K562 (cell line): ENCODE measurements at regions not wholly inside any gene's neighbourhood (a gene's known extent, or its start where the extent isn't known, plus 50 kb on each side); places are given as distances from the start of the nearest gene placed in this dataset.

Experiments used
- ATAC-seq: fragments of 200-7000 bp; cut with Tn5 transposase; 3 replicates; pipeline ENCODE4 v1.9.1; 2020; ENCODE audit warnings: moderate library complexity
- BruUV-seq: library from RNA; stranded (reverse); fragments of 400-500 nt; replicated peaks from 2 replicates; lab custom pipeline; 2021; lab: Mats Ljungman, UMichigan
- CTCF ChIA-PET: fragments of 300-600 bp; formaldehyde crosslinking; extraction: SDS; loops from one replicate; lab custom pipeline; 2021; ENCODE audit warnings: low intra/inter-chr PET ratio; lab: Yijun Ruan, JAX
- POLR2A ChIA-PET: fragments of 300-600, 350-650 bp; sonication (Branson Sonifier 250); formaldehyde crosslinking; extraction: SDS; loops from one replicate; lab custom pipeline; 2021; ENCODE audit warnings: antibody characterized with exemption, inconsistent platforms; lab: Yijun Ruan, JAX
- DNase-seq, 4 experiments: peaks; one replicate each; pipeline versions ENCODE4 v3.0.0 to v3.0.0-alpha.2; 2011 to 2018; ENCODE audit warnings: low spot score in 3 of 4, mixed read lengths in 3 of 4; ENCODE audit errors: extremely low read depth in 1 of 4
- FAIRE-seq: peaks from 2 replicates; lab custom pipeline; 2011; peaks lifted over from hg19 to GRCh38; lab: Jason Lieb, UNC
- H2AFZ ChIP-seq: 2 replicates; pipeline ENCODE4 v1.6.0; 2011; ENCODE audit warnings: low read depth, low read length, control low read depth, inconsistent platforms
- H3K27ac ChIP-seq: fragments of 200-600 bp; 3 replicates; pipeline ENCODE4 v1.8.0; 2011; ENCODE audit warnings: low read depth, mild to moderate bottlenecking, control low read depth, inconsistent platforms, low read length, moderate library complexity, mixed read lengths; ENCODE audit errors: extremely low read depth
- H3K27me3 ChIP-seq, 2 experiments: fragments of 300-600 bp in 1 of 2; 2 replicates in 1 of 2; 3 replicates in 1 of 2; pipeline versions ENCODE4 v1.6.0 to v1.8.0; 2011; ENCODE audit warnings: inconsistent platforms in 2 of 2, low read length in 2 of 2, mild to moderate bottlenecking in 1 of 2, mixed read lengths in 1 of 2, moderate library complexity in 1 of 2; ENCODE audit not compliant: control insufficient read depth in 2 of 2, insufficient read depth in 2 of 2
- H3K36me3 ChIP-seq: fragments of 300-600 bp; 3 replicates; pipeline ENCODE4 v1.8.0; 2011; ENCODE audit warnings: mild to moderate bottlenecking, low read length, inconsistent platforms; ENCODE audit not compliant: control insufficient read depth, insufficient read depth
- H3K4me1 ChIP-seq, 2 experiments: fragments of 200-600 bp in 1 of 2; replicated peaks in 1 of 2; 2 replicates in 1 of 2; 3 replicates in 1 of 2; pipeline versions ENCODE4 v1.5.1 to v1.8.0; 2011; ENCODE audit warnings: inconsistent platforms in 2 of 2, low read length in 2 of 2, mild to moderate bottlenecking in 1 of 2, mixed read lengths in 1 of 2, moderate library complexity in 1 of 2; ENCODE audit not compliant: control insufficient read depth in 2 of 2, insufficient read depth in 2 of 2
- H3K4me2 ChIP-seq: 2 replicates; pipeline ENCODE4 v1.6.1; 2011; ENCODE audit warnings: low read length, control low read depth, inconsistent platforms, mixed read lengths; ENCODE audit not compliant: insufficient read depth
- H3K4me3 ChIP-seq: fragments of 200-600 bp; sonication (generic), shearing (Covaris generic); 2 replicates; pipeline ENCODE4 v1.5.1; 2016; ENCODE audit warnings: control low read depth, inconsistent platforms
- H3K79me2 ChIP-seq: fragments of 200-600 bp; 3 replicates; pipeline ENCODE4 v1.8.0; 2011; ENCODE audit warnings: low read length, inconsistent platforms; ENCODE audit not compliant: control insufficient read depth, insufficient read depth
- H3K9ac ChIP-seq, 2 experiments: 2 replicates each; pipeline versions ENCODE4 v1.6.0 to v1.6.1; 2011; ENCODE audit warnings: low read depth in 2 of 2, low read length in 2 of 2, control low read depth in 1 of 2, inconsistent platforms in 1 of 2, mild to moderate bottlenecking in 1 of 2, mixed read lengths in 1 of 2; ENCODE audit not compliant: insufficient read depth in 1 of 2
- H3K9me1 ChIP-seq: one replicate; pipeline ENCODE4 v1.6.0; 2011; ENCODE audit warnings: inconsistent platforms, mild to moderate bottlenecking, low read length, moderate library complexity; ENCODE audit not compliant: control insufficient read depth, insufficient read depth
- H3K9me3 ChIP-seq: replicated peaks from 2 replicates; pipeline ENCODE4 v1.5.1; 2011; ENCODE audit warnings: low read depth, low read length, inconsistent platforms; ENCODE audit not compliant: control insufficient read depth, insufficient read depth
- H4K20me1 ChIP-seq: replicated peaks from 2 replicates; pipeline ENCODE4 v1.6.1; 2011; ENCODE audit warnings: low read length, inconsistent platforms, mixed read lengths; ENCODE audit not compliant: control insufficient read depth, insufficient read depth
- CREB5 ChIP-seq: fragments of 250-450 bp; sonication (Bioruptor Pico); IDR thresholded peaks from 2 replicates; pipeline ENCODE4 v1.5.0; 2020; ENCODE audit warnings: mild to moderate bottlenecking
- HIVEP1 ChIP-seq: fragments of 250-450 bp; sonication (Bioruptor Pico); IDR thresholded peaks from 2 replicates; pipeline ENCODE4 v1.4.0; 2020; ENCODE audit warnings: mild to moderate bottlenecking
- ILF3 ChIP-seq: fragments of 450-650 bp; IDR thresholded peaks from 2 replicates; pipeline ENCODE4 v1.6.1; 2018; ENCODE audit warnings: antibody characterized with exemption, mild to moderate bottlenecking, moderate library complexity, borderline replicate concordance
- MEIS2 ChIP-seq: fragments of 450-650 bp; IDR thresholded peaks from 2 replicates; pipeline ENCODE4 v1.6.1; 2014; ENCODE audit warnings: mild to moderate bottlenecking; ENCODE audit not compliant: partially characterized antibody
- MYBL2 ChIP-seq, 2 experiments: fragments of 450-650 bp in 1 of 2; sonication (generic) in 1 of 2; formaldehyde crosslinking in 1 of 2; IDR thresholded peaks; 2 replicates each; pipeline versions ENCODE4 v1.6.1 to v1.8.1; 2017 to 2022; ENCODE audit warnings: borderline replicate concordance in 1 of 2, inconsistent platforms in 1 of 2, low read depth in 1 of 2, mild to moderate bottlenecking in 1 of 2, missing genetic modification reagents in 1 of 2, moderate library complexity in 1 of 2
- ZNF561 ChIP-seq: fragments of 450-650 bp; formaldehyde crosslinking; conservative IDR thresholded peaks from 2 replicates; pipeline ENCODE4 v1.4.0; 2020; ENCODE audit warnings: mild to moderate bottlenecking, moderate library complexity
- ZNF75A ChIP-seq: fragments of 450-650 bp; formaldehyde crosslinking; IDR thresholded peaks from 2 replicates; pipeline ENCODE4 v1.4.0; 2020; ENCODE audit warnings: mild to moderate bottlenecking
- ZNF785 ChIP-seq: fragments of 250-450 bp; sonication (Bioruptor Pico); IDR thresholded peaks from 2 replicates; pipeline ENCODE4 v1.4.0; 2020; ENCODE audit warnings: mild to moderate bottlenecking
- in situ Hi-C: fragments of 300-500 bp; cut with MboI; formaldehyde crosslinking; loops from 4 replicates; pipeline ENCODE4 v1.15.0; 2018; ENCODE audit warnings: inconsistent platforms, mixed read lengths
- intact Hi-C: fragments of 100-400 bp; cut with micrococcal nuclease; formaldehyde crosslinking; loops from 2 replicates; pipeline ENCODE4 v1.14.2; 2022

DNA sequence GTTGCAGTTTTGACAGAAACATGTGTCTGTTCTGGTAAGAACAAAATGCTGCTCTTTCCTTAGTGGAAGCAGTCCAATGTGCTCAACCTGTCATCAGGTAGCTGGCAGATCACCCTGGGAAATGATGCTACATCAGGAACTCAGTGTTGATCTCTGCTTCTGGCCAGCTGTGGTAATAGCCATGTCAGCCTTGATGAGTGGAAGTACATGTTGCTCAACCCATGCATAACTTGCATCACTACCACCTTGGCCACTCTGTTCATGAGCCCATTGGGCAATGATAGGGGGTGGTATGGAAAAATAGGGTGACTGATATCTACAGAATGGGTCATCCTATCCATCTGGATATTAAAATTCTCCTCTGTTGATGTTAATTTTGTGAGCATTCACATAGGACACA is 411.0 kb downstream of the C12orf50 start:
- Histone ChIP-seq H3K9me3 (no peaks in the 10 kb centered on the region), H3K9me1 (no peaks in the 10 kb centered on the region), H3K27me3 (no peaks in the 10 kb centered on the region), H3K27ac (no peak overlapping the region), H3K4me2 (no peak overlapping the region), H3K4me3 (no peak overlapping the region), H2AFZ (no peak overlapping the region), H3K9ac (no peak overlapping the region), H3K36me3 (no peaks in the 10 kb centered on the region), H4K20me1 (no peaks in the 10 kb centered on the region), H3K79me2 (no peaks in the 10 kb centered on the region), H3K4me1 (no peaks in the 10 kb centered on the region)
- intact Hi-C loops: no loop called here
- ChIA-PET POLR2A (no interaction called here), CTCF (no interaction called here)
- in situ Hi-C loops: no loop called here
- no TSS peak for BruUV-seq
- DNase-seq: no peak
- no peak for TF ChIP-seq ZNF75A (CRISPR knock-in tag)
- no peak for TF ChIP-seq MEIS2
- TF ChIP-seq ZNF561 (CRISPR knock-in tag): no peak
- no peak for TF ChIP-seq CREB5
- no peak for TF ChIP-seq ILF3
- TF ChIP-seq MYBL2 (IDR thresholded peaks at IDR 0.05; ENCODE audit: low read depth): no peak
- no peak for TF ChIP-seq MYBL2 (CRISPR knock-in tag; IDR thresholded peaks at IDR 0.05; ENCODE audit: borderline replicate concordance)
- TF ChIP-seq ZNF785 (CRISPR knock-in tag): no peak
- no peak for TF ChIP-seq HIVEP1 (CRISPR knock-in tag)
- no peak for FAIRE-seq
- no peak for ATAC-seq
